H1 (cell line): ENCODE measurements at regions not wholly inside any gene's neighbourhood (a gene's known extent, or its start where the extent isn't known, plus 50 kb on each side); places are given as distances from the start of the nearest gene placed in this dataset.

Experiments used
- CTCF ChIA-PET: fragments of 300-600 bp; sonication (Branson Sonifier 250); formaldehyde crosslinking; loops from one replicate; lab custom pipeline; 2021; ENCODE audit not compliant: partially characterized antibody; lab: Charles Lee
- POLR2A ChIA-PET: fragments of 300-600 bp; sonication (Branson Sonifier 250); formaldehyde crosslinking; loops from one replicate; lab custom pipeline; 2021; ENCODE audit warnings: inconsistent platforms; ENCODE audit not compliant: partially characterized antibody; lab: Charles Lee
- DNase-seq, 2 experiments: peaks; one replicate each; pipeline versions ENCODE4 v3.0.0 to v3.0.0-alpha.2; 2010 to 2022; ENCODE audit warnings: low spot score in 2 of 2, low read depth in 1 of 2, mixed read lengths in 1 of 2
- FAIRE-seq: peaks from 2 replicates; lab custom pipeline; 2011; peaks lifted over from hg19 to GRCh38; lab: Jason Lieb, UNC
- H2AFZ ChIP-seq: 2 replicates; pipeline ENCODE4 v1.8.1; 2012; ENCODE audit warnings: low read length, inconsistent platforms
- H2AK5ac ChIP-seq: 2 replicates; pipeline ENCODE4 v1.6.1; 2013; ENCODE audit warnings: low read depth, low read length
- H2BK120ac ChIP-seq: replicated peaks from 2 replicates; pipeline ENCODE3; 2013; ENCODE audit warnings: low read depth, low read length, inconsistent platforms
- H2BK12ac ChIP-seq: 2 replicates; pipeline ENCODE4 v1.6.1; 2013; ENCODE audit warnings: low read depth, low read length
- H2BK15ac ChIP-seq: 2 replicates; pipeline ENCODE4 v1.6.1; 2013; ENCODE audit warnings: low read length
- H2BK20ac ChIP-seq: 2 replicates; pipeline ENCODE4 v1.6.1; 2013; ENCODE audit warnings: low read length
- H2BK5ac ChIP-seq: 2 replicates; pipeline ENCODE4 v1.6.1; 2013; ENCODE audit warnings: low read depth, low read length
- H3K14ac ChIP-seq: 2 replicates; pipeline ENCODE4 v1.6.1; 2013; ENCODE audit warnings: inconsistent platforms; ENCODE audit not compliant: insufficient read length
- H3K18ac ChIP-seq: 2 replicates; pipeline ENCODE4 v1.6.1; 2013; ENCODE audit warnings: low read length; ENCODE audit errors: extremely low read depth
- H3K23ac ChIP-seq: 2 replicates; pipeline ENCODE4 v1.6.1; 2013; ENCODE audit warnings: inconsistent platforms; ENCODE audit not compliant: insufficient read length
- H3K23me2 ChIP-seq: 2 replicates; pipeline ENCODE4 v1.6.1; 2013; ENCODE audit warnings: low read depth, low read length
- H3K27ac ChIP-seq: 2 replicates; pipeline ENCODE4 v1.6.1; 2011; ENCODE audit warnings: low read depth, low read length, inconsistent platforms
- H3K27me3 ChIP-seq, 4 experiments: replicated peaks in 1 of 4; 1 replicate in 1 of 4; 2 replicates in 3 of 4; pipeline versions ENCODE4 v1.6.1 to v1.8.1; 2011 to 2013; ENCODE audit warnings: low read length in 3 of 4, mild to moderate bottlenecking in 3 of 4, inconsistent platforms in 2 of 4, mixed read lengths in 2 of 4, moderate library complexity in 1 of 4; ENCODE audit not compliant: control insufficient read depth in 3 of 4, insufficient read depth in 3 of 4; ENCODE audit errors: extremely low read depth in 1 of 4
- H3K36me3 ChIP-seq, 4 experiments: 2 replicates each; pipeline versions ENCODE4 v1.6.1 to v1.8.1; 2011 to 2013; ENCODE audit warnings: mild to moderate bottlenecking in 4 of 4, low read length in 3 of 4, moderate library complexity in 2 of 4, control low read depth in 1 of 4, inconsistent platforms in 1 of 4; ENCODE audit not compliant: insufficient read depth in 4 of 4, control insufficient read depth in 2 of 4
- H3K4ac ChIP-seq: replicated peaks from 2 replicates; pipeline ENCODE3; 2013; ENCODE audit warnings: low read length, low read depth, mixed read lengths, inconsistent platforms; ENCODE audit not compliant: insufficient read length
- H3K4me1 ChIP-seq, 4 experiments: replicated peaks in 1 of 4; 1 replicate in 1 of 4; 2 replicates in 3 of 4; pipeline versions ENCODE4 v1.6.1 to v1.8.1; 2011 to 2013; ENCODE audit warnings: low read length in 3 of 4, inconsistent platforms in 2 of 4, mixed read lengths in 1 of 4; ENCODE audit not compliant: insufficient read depth in 4 of 4, control insufficient read depth in 3 of 4
- H3K4me2 ChIP-seq, 2 experiments: 2 replicates each; pipeline versions ENCODE4 v1.6.1 to v1.8.1; 2011 to 2013; ENCODE audit warnings: low read depth in 2 of 2, low read length in 2 of 2, control low read depth in 1 of 2, inconsistent platforms in 1 of 2, mild to moderate bottlenecking in 1 of 2; ENCODE audit not compliant: insufficient read depth in 1 of 2
- H3K4me3 ChIP-seq, 4 experiments: fragments of 200-600, 300-600 bp in 1 of 4; sonication (generic), shearing (Covaris generic), sonication (Bioruptor Twin) in 1 of 4; 2 replicates each; pipeline versions ENCODE4 v1.5.1 to v1.8.1; 2011 to 2016; ENCODE audit warnings: low read length in 4 of 4, low read depth in 3 of 4, control low read depth in 2 of 4, inconsistent platforms in 2 of 4, mild to moderate bottlenecking in 2 of 4, mixed read lengths in 1 of 4, moderate library complexity in 1 of 4; ENCODE audit not compliant: insufficient read depth in 2 of 4; ENCODE audit errors: extremely low read depth in 1 of 4
- H3K56ac ChIP-seq: replicated peaks from 2 replicates; pipeline ENCODE3; 2013; ENCODE audit warnings: low read depth, mild to moderate bottlenecking, mixed read lengths, low read length, inconsistent platforms; ENCODE audit not compliant: insufficient read length
- H3K79me1 ChIP-seq: 2 replicates; pipeline ENCODE4 v1.6.1; 2013; ENCODE audit warnings: low read depth, low read length, control low read depth
- H3K79me2 ChIP-seq, 2 experiments: 2 replicates each; pipeline versions ENCODE4 v1.6.1 to v1.8.1; 2012 to 2013; ENCODE audit warnings: low read length in 2 of 2, mild to moderate bottlenecking in 2 of 2, inconsistent platforms in 1 of 2; ENCODE audit not compliant: insufficient read depth in 2 of 2, control insufficient read depth in 1 of 2
- H3K9ac ChIP-seq, 4 experiments: replicated peaks in 1 of 4; 1 replicate in 1 of 4; 2 replicates in 3 of 4; pipeline versions ENCODE4 v1.6.1 to v1.8.1; 2011 to 2013; ENCODE audit warnings: low read depth in 3 of 4, low read length in 3 of 4, control low read depth in 2 of 4, mild to moderate bottlenecking in 2 of 4, moderate library complexity in 2 of 4, inconsistent platforms in 1 of 4; ENCODE audit errors: extremely low read depth in 1 of 4
- H3K9me3 ChIP-seq, 2 experiments: 2 replicates each; pipeline versions ENCODE4 v1.6.1 to v1.8.1; 2012 to 2013; ENCODE audit warnings: mild to moderate bottlenecking in 2 of 2, moderate library complexity in 2 of 2, control low read depth in 1 of 2, inconsistent platforms in 1 of 2, low read depth in 1 of 2, low read length in 1 of 2, mixed read lengths in 1 of 2; ENCODE audit not compliant: insufficient read depth in 2 of 2
- H4K20me1 ChIP-seq, 2 experiments: replicated peaks in 1 of 2; 2 replicates each; pipeline versions ENCODE3 to v1.8.1; 2011 to 2013; ENCODE audit warnings: inconsistent platforms in 2 of 2, low read length in 2 of 2, mild to moderate bottlenecking in 1 of 2; ENCODE audit not compliant: insufficient read depth in 2 of 2, control insufficient read depth in 1 of 2
- H4K5ac ChIP-seq: 2 replicates; pipeline ENCODE4 v1.6.1; 2013; ENCODE audit warnings: low read length, low read depth, mixed read lengths, inconsistent platforms; ENCODE audit not compliant: insufficient read length
- H4K8ac ChIP-seq: 2 replicates; pipeline ENCODE4 v1.8.0; 2013; ENCODE audit warnings: mild to moderate bottlenecking, moderate library complexity, low read length, inconsistent platforms; ENCODE audit not compliant: insufficient read depth; ENCODE audit errors: extremely low read depth
- H4K91ac ChIP-seq: replicated peaks from 2 replicates; pipeline ENCODE3; 2013; ENCODE audit warnings: low read length, mixed read lengths, inconsistent platforms; ENCODE audit not compliant: insufficient read length
- ATF3 ChIP-seq: IDR thresholded peaks from 2 replicates; pipeline ENCODE4 v1.6.1; 2011; ENCODE audit warnings: low read depth, mild to moderate bottlenecking, low read length; ENCODE audit not compliant: insufficient read depth
- E2F6 ChIP-seq: IDR thresholded peaks from 2 replicates; pipeline ENCODE4 v1.6.1; 2012; ENCODE audit warnings: inconsistent platforms
- EZH2 ChIP-seq: fragments of 200-600 bp; sonication (generic); IDR thresholded peaks from 2 replicates; pipeline ENCODE4 v1.7.1; 2012; ENCODE audit warnings: low read depth, mild to moderate bottlenecking, moderate library complexity, low read length, inconsistent platforms; ENCODE audit not compliant: severe bottlenecking
- GTF2F1 ChIP-seq: IDR thresholded peaks from 2 replicates; pipeline ENCODE4 v1.6.1; 2012; ENCODE audit warnings: low read depth, low read length, improper control_type of control experiment, borderline replicate concordance
- HDAC2 ChIP-seq, 2 experiments: fragments of 300-600 bp in 1 of 2; sonication (generic) in 1 of 2; IDR thresholded peaks; 2 replicates each; pipeline ENCODE4 v1.6.1; 2011 to 2012; ENCODE audit warnings: low read depth in 2 of 2, low read length in 2 of 2, mild to moderate bottlenecking in 2 of 2, moderate library complexity in 2 of 2, borderline replicate concordance in 1 of 2, inconsistent platforms in 1 of 2
- POLR2AphosphoS5 ChIP-seq: IDR thresholded peaks from 2 replicates; pipeline ENCODE4 v1.6.1; 2011; ENCODE audit warnings: low read depth, low read length
- SP2 ChIP-seq: IDR thresholded peaks from 2 replicates; pipeline ENCODE4 v1.6.1; 2012; ENCODE audit warnings: mild to moderate bottlenecking, low read length, inconsistent platforms
- TAF1 ChIP-seq: IDR thresholded peaks from 2 replicates; pipeline ENCODE4 v1.6.1; 2011; ENCODE audit warnings: mild to moderate bottlenecking, low read depth, low read length
- TEAD4 ChIP-seq: IDR thresholded peaks from 2 replicates; pipeline ENCODE4 v1.6.1; 2012; ENCODE audit warnings: low read depth, low read length, inconsistent platforms, mixed read lengths
- WGBS, 2 experiments: shearing (Covaris generic) in 1 of 2; methylation state at CpG; one replicate each; pipeline versions ENCODE4 v1.1.6 to v1.1.7; 2013 to 2015; ENCODE audit warnings: low lambda C conversion rate in 2 of 2, mixed read lengths in 2 of 2, inconsistent platforms in 1 of 2, low coverage in 1 of 2, missing lambda C conversion rate in 1 of 2; ENCODE audit not compliant: insufficient replicate concordance in 2 of 2, insufficient coverage in 1 of 2, insufficient read length in 1 of 2; ENCODE audit errors: extremely low coverage in 1 of 2, missing lambda C conversion rate in 1 of 2; 5-methylcytosine and 5-hydroxymethylcytosine counted together

- DNase-seq (no peak), FAIRE-seq (no peak)
- ChIA-PET POLR2A (no interaction called here), CTCF (interaction anchor here (0.6 to 4.6 kb wide), 10 partner anchors 9 to 537 kb away, joined by 3 to 64 read pairs (median 3); no protein-coding TSS in a partner anchor)
- Histone ChIP-seq H4K8ac (no peak overlapping the region), H3K23me2 (no peaks in the 10 kb centered on the region), H3K9ac (no peak overlapping the region), H4K5ac (no peak overlapping the region), H2BK5ac (no peak overlapping the region), H4K20me1 (no peaks in the 10 kb centered on the region), H3K79me2 (no peaks in the 10 kb centered on the region), H3K9me3 (no peaks in the 10 kb centered on the region), H2BK15ac (no peak overlapping the region), H4K91ac (no peak overlapping the region), H3K18ac (no peak overlapping the region; the same call in 1 of the 2 replicates), H3K27me3 (no peaks in the 10 kb centered on the region), H3K56ac (no peak overlapping the region), H2BK12ac (no peak overlapping the region), H3K14ac (no peak overlapping the region), H2AFZ (no peak overlapping the region), H2BK20ac (no peak overlapping the region), H3K23ac (no peak overlapping the region), H3K4ac (no peak overlapping the region), H3K36me3 (no peaks in the 10 kb centered on the region), H3K4me3 (no peak overlapping the region), H2BK120ac (no peak overlapping the region), H3K79me1 (no peaks in the 10 kb centered on the region), H2AK5ac (no peak overlapping the region), H3K4me1 (peaks cover 0 to 9% (median 5%) of the 10 kb centered on the region in 4 experiments; a peak in 3 of 7 replicates), H3K27ac (no peak overlapping the region), H3K4me2 (no peak overlapping the region)
- no peak for TF ChIP-seq TAF1
- TF ChIP-seq POLR2AphosphoS5, result no peak
- no peak for TF ChIP-seq SP2
- no peak for TF ChIP-seq E2F6
- no peak for TF ChIP-seq HDAC2 (IDR thresholded peaks at IDR 0.05; ENCODE audit: borderline replicate concordance in 1 of 2, low read depth in 2 of 2, low read length in 2 of 2)
- TF ChIP-seq GTF2F1, result no peak
- TF ChIP-seq EZH2, result no peak
- no peak for TF ChIP-seq TEAD4
- TF ChIP-seq ATF3, result no peak
- 91% methylated on average over 11 of the region's 11 CpGs; no CpG with 5 or more reads in 1 of the 2 experiments for WGBS, 2 experiments
These were observed 163.6 kb upstream of the CST7 start for GRCh38 chr20:24785141-24786110.
